Mesenchymal stem cell (in vitro differentiated cells and primary cell): ENCODE measurements at regions not wholly inside any gene's neighbourhood (a gene's known extent, or its start where the extent isn't known, plus 50 kb on each side); places are given as distances from the start of the nearest gene placed in this dataset.

Experiments used
- DNase-seq: peaks from one replicate; pipeline ENCODE4 v3.0.0-alpha.2; 2013
- H2AFZ ChIP-seq: one replicate; pipeline ENCODE4 v1.6.1; 2013; ENCODE audit warnings: low read depth, mild to moderate bottlenecking, control low read depth, inconsistent platforms, low read length, moderate library complexity
- H2AK5ac ChIP-seq: 2 replicates; pipeline ENCODE4 v1.6.1; 2013; ENCODE audit warnings: low read length, moderate library complexity, mild to moderate bottlenecking, inconsistent platforms; ENCODE audit not compliant: severe bottlenecking
- H2BK120ac ChIP-seq: one replicate; pipeline ENCODE4 v1.6.1; 2013; ENCODE audit warnings: low read depth, mild to moderate bottlenecking, inconsistent platforms, low read length, moderate library complexity
- H2BK12ac ChIP-seq, 2 experiments: one replicate each; pipeline ENCODE4 v1.6.1; 2013; ENCODE audit warnings: inconsistent platforms in 2 of 2, low read length in 2 of 2, mild to moderate bottlenecking in 2 of 2, moderate library complexity in 2 of 2, control low read depth in 1 of 2
- H2BK15ac ChIP-seq: one replicate; pipeline ENCODE4 v1.6.1; 2013; ENCODE audit warnings: mild to moderate bottlenecking, low read depth, inconsistent platforms; ENCODE audit not compliant: poor library complexity, severe bottlenecking
- H2BK5ac ChIP-seq: 2 replicates; pipeline ENCODE4 v1.6.1; 2013; ENCODE audit warnings: low read depth, mild to moderate bottlenecking, low read length, control low read depth, inconsistent platforms; ENCODE audit not compliant: poor library complexity, severe bottlenecking
- H3K14ac ChIP-seq, 2 experiments: one replicate each; pipeline ENCODE4 v1.6.1; 2013; ENCODE audit warnings: inconsistent platforms in 2 of 2, low read length in 2 of 2, control low read depth in 1 of 2, mild to moderate bottlenecking in 1 of 2, moderate library complexity in 1 of 2
- H3K18ac ChIP-seq, 2 experiments: one replicate each; pipeline ENCODE4 v1.6.1; 2013; ENCODE audit warnings: inconsistent platforms in 2 of 2, low read length in 2 of 2, control low read depth in 1 of 2, low read depth in 1 of 2, mild to moderate bottlenecking in 1 of 2
- H3K23ac ChIP-seq, 2 experiments: one replicate each; pipeline ENCODE4 v1.6.1; 2013; ENCODE audit warnings: inconsistent platforms in 2 of 2, low read length in 2 of 2, mild to moderate bottlenecking in 2 of 2, moderate library complexity in 2 of 2, control low read depth in 1 of 2
- H3K27ac ChIP-seq: 2 replicates; pipeline ENCODE4 v1.5.1; 2013; ENCODE audit warnings: mild to moderate bottlenecking, moderate library complexity, low read length, control low read depth, inconsistent platforms; ENCODE audit not compliant: poor library complexity, severe bottlenecking
- H3K27me3 ChIP-seq, 2 experiments: 2 replicates each; pipeline versions ENCODE4 v1.6.1 to v1.7.0; 2013; ENCODE audit warnings: low read length in 2 of 2, mild to moderate bottlenecking in 2 of 2, moderate library complexity in 2 of 2, control low read depth in 1 of 2, inconsistent platforms in 1 of 2; ENCODE audit not compliant: control insufficient read depth in 1 of 2, insufficient read depth in 1 of 2
- H3K36me3 ChIP-seq, 2 experiments: 2 replicates each; pipeline versions ENCODE4 v1.6.1 to v1.7.0; 2013; ENCODE audit warnings: low read length in 2 of 2, control low read depth in 1 of 2, inconsistent platforms in 1 of 2, low read depth in 1 of 2, mild to moderate bottlenecking in 1 of 2; ENCODE audit not compliant: insufficient read depth in 2 of 2, control insufficient read depth in 1 of 2
- H3K4ac ChIP-seq, 2 experiments: one replicate each; pipeline ENCODE4 v1.6.1; 2013; ENCODE audit warnings: inconsistent platforms in 2 of 2, low read length in 2 of 2, mild to moderate bottlenecking in 2 of 2, moderate library complexity in 2 of 2, control low read depth in 1 of 2, low read depth in 1 of 2
- H3K4me1 ChIP-seq: 2 replicates; pipeline ENCODE4 v1.6.1; 2013; ENCODE audit warnings: low read depth, low read length, control low read depth; ENCODE audit not compliant: control insufficient read depth, insufficient read depth
- H3K4me2 ChIP-seq: 2 replicates; pipeline ENCODE4 v1.6.1; 2013; ENCODE audit warnings: low read length, mild to moderate bottlenecking, inconsistent platforms; ENCODE audit not compliant: poor library complexity, severe bottlenecking
- H3K4me3 ChIP-seq, 2 experiments: 2 replicates each; pipeline versions ENCODE4 v1.5.1 to v1.7.0; 2013; ENCODE audit warnings: low read length in 2 of 2, mild to moderate bottlenecking in 2 of 2, control low read depth in 1 of 2, low read depth in 1 of 2; ENCODE audit not compliant: insufficient read depth in 1 of 2
- H3K79me1 ChIP-seq: replicated peaks from 2 replicates; pipeline ENCODE4 v1.6.1; 2013; ENCODE audit warnings: mild to moderate bottlenecking, control low read depth, low read length, inconsistent platforms; ENCODE audit not compliant: poor library complexity, severe bottlenecking
- H3K9ac ChIP-seq: 2 replicates; pipeline ENCODE4 v1.7.0; 2013; ENCODE audit warnings: mild to moderate bottlenecking, low read length, moderate library complexity
- H3K9me3 ChIP-seq: 2 replicates; pipeline ENCODE4 v1.7.0; 2013; ENCODE audit warnings: mild to moderate bottlenecking, low read length; ENCODE audit not compliant: control insufficient read depth
- H4K8ac ChIP-seq: one replicate; pipeline ENCODE4 v1.6.1; 2013; ENCODE audit warnings: inconsistent platforms, mild to moderate bottlenecking, low read length, moderate library complexity
- H4K91ac ChIP-seq: one replicate; pipeline ENCODE4 v1.6.1; 2013; ENCODE audit warnings: mild to moderate bottlenecking, low read length, inconsistent platforms
- WGBS: methylation state at CpG from one replicate; pipeline ENCODE4 v1.1.7; 2013; ENCODE audit warnings: mixed read lengths; 5-methylcytosine and 5-hydroxymethylcytosine counted together

DNA sequence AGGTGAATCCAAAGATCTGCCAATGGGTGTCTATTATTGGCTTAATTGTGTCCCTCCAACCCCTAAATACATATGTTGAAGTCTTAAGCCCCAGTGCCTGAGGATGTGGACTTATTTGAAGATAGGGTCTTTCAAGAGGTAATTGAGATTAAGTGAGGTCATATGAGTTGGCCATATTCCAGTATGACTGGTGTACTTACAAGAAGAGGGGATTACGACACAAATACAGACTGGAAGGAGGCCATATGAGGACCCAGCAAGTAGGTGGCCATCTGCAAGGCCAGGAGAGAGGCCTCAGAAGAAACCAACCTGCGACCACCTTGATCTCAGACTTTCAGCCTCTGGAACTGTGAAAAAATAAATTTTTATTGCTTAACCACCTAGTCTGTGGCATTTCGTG lies 121.1 kb upstream of the FN1 start:
- H3K4me1 ChIP-seq, result no peaks in the 10 kb centered on the region
- no peaks in the 10 kb centered on the region for H3K79me1 ChIP-seq
- H3K18ac ChIP-seq, result no peak overlapping the region
- H3K9ac ChIP-seq, result no peak overlapping the region
- no peak overlapping the region for H2BK12ac ChIP-seq
- H2AK5ac ChIP-seq, result no peak overlapping the region
- no peak overlapping the region for H3K4me3 ChIP-seq
- no peaks in the 10 kb centered on the region for H3K27me3 ChIP-seq
- peak; percentile 33 for DNase-seq
- H2BK5ac ChIP-seq, result no peak overlapping the region
- H2BK15ac ChIP-seq, result no peak overlapping the region
- no peak overlapping the region for H4K91ac ChIP-seq
- no peak overlapping the region for H3K4me2 ChIP-seq
- no peak overlapping the region for H2AFZ ChIP-seq
- WGBS, result 94% methylated on average over 3 of the region's 3 CpGs
- H3K14ac ChIP-seq, result no peak overlapping the region
- no peaks in the 10 kb centered on the region for H3K36me3 ChIP-seq
- no peaks in the 10 kb centered on the region for H3K9me3 ChIP-seq
- H4K8ac ChIP-seq, result no peak overlapping the region
- no peak overlapping the region for H3K4ac ChIP-seq
- H3K23ac ChIP-seq, result no peak overlapping the region
- H2BK120ac ChIP-seq, result no peak overlapping the region
- H3K27ac ChIP-seq, result no peak overlapping the region

DNA sequence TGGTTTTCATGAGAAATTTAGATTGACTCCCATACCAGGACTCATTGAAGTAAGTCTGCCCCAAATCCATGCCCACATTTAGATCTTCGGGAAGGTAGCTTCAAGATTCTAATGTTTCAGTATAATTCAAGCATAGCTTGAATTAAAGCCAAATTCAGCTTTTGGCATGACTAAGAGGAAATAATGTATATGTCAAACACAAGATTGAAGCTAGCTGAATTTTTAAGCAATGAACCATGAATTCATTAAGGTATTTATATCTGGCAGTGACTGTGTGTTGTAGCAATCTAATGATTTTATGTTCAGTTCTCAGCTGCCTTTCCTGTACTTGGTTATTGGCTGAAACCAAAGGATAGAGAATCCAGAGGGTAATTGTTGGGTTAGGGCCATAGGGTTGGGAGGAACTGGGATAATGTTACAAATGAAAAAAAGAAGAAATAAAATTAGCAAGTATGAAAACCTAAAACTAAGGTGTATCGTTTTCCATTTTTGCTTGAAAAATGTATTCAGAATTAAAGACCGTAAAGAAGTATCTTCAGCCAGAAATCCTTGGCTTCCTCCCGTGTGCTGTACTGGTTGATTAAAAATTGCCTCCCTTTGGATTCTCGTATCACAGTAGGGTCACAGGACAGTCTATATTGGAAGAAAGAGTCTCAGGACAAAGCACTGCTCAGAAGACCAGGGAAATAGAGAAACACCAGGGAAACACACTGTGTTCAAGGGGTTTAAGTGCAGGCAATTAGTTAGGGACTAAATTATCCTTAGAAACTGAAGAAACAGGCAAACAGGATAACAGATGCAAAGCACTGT lies 119.0 kb upstream of the FN1 start:
- no peak overlapping the region for H3K27ac ChIP-seq
- no peaks in the 10 kb centered on the region for H3K4me1 ChIP-seq
- no peak overlapping the region for H4K8ac ChIP-seq
- H3K79me1 ChIP-seq, result no peaks in the 10 kb centered on the region
- no peak overlapping the region for H3K4me3 ChIP-seq
- no peak for DNase-seq
- H2BK5ac ChIP-seq, result no peak overlapping the region
- H3K9ac ChIP-seq, result no peak overlapping the region
- H2BK12ac ChIP-seq, result no peak overlapping the region
- no peak overlapping the region for H4K91ac ChIP-seq
- H3K4ac ChIP-seq, result no peak overlapping the region
- no peak overlapping the region for H2BK120ac ChIP-seq
- no peak overlapping the region for H3K4me2 ChIP-seq
- H2AK5ac ChIP-seq, result no peak overlapping the region
- H3K9me3 ChIP-seq, result no peaks in the 10 kb centered on the region
- H2AFZ ChIP-seq, result no peak overlapping the region
- H3K23ac ChIP-seq, result no peak overlapping the region
- WGBS, result 63% methylated on average over 4 of the region's 5 CpGs
- no peaks in the 10 kb centered on the region for H3K27me3 ChIP-seq
- H2BK15ac ChIP-seq, result no peak overlapping the region
- H3K14ac ChIP-seq, result no peak overlapping the region
- H3K36me3 ChIP-seq, result no peaks in the 10 kb centered on the region
- H3K18ac ChIP-seq, result no peak overlapping the region

DNA sequence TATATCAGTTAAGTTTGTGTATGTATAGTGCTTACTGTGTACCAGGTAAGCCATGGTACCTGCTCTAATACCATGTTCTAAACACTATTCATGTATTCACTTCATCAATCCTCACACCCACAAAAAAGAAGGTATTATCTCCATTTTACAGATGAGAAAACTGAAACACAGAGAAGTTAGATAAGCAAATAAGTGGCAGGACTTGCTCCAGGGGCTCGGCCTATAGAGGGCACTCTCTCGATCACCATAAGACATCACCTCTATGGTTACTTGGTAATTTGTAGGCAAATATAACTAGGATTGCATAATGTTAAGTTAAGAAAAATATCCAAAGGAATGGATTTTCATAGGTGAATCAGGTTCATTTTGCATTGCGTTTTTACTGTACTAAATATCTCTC lies 118.1 kb upstream of the FN1 start:
- H4K91ac ChIP-seq, result no peak overlapping the region
- H3K27me3 ChIP-seq, result no peaks in the 10 kb centered on the region
- no peak overlapping the region for H2BK5ac ChIP-seq
- no peak overlapping the region for H3K4me2 ChIP-seq
- H3K27ac ChIP-seq, result no peak overlapping the region
- no peak overlapping the region for H2AFZ ChIP-seq
- H3K4me1 ChIP-seq, result no peaks in the 10 kb centered on the region
- DNase-seq, result no peak
- no peak overlapping the region for H2BK120ac ChIP-seq
- H3K18ac ChIP-seq, result no peak overlapping the region
- no peaks in the 10 kb centered on the region for H3K79me1 ChIP-seq
- no peak overlapping the region for H3K4me3 ChIP-seq
- no peak overlapping the region for H2BK15ac ChIP-seq
- 100% methylated on average over 1 of the region's 3 CpGs for WGBS
- no peak overlapping the region for H4K8ac ChIP-seq
- no peak overlapping the region for H3K9ac ChIP-seq
- H3K4ac ChIP-seq, result no peak overlapping the region
- no peak overlapping the region for H3K14ac ChIP-seq
- H3K9me3 ChIP-seq, result no peaks in the 10 kb centered on the region
- no peaks in the 10 kb centered on the region for H3K36me3 ChIP-seq
- H2AK5ac ChIP-seq, result no peak overlapping the region
- H2BK12ac ChIP-seq, result no peak overlapping the region
- H3K23ac ChIP-seq, result no peak overlapping the region

DNA sequence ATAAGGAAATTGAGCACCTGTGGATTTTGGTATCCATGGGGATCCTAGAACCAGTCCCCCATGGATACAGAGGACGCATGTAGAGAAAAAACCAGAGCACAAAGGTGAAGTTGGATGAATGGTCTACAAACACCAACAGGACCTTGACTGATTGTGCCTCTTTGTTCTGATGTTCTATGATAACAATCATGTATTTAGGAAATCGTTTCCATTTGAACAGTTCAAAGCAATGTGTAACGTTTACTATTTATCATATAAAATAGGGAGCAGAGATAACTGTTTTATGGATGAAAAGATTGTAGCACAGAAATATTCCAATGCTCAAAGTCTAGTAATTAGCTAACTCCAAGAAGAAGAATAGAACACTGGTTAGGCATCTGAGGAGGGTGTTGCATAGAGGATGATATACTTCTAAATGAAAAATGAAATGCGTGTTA lies 116.3 kb upstream of the FN1 start:
- no peaks in the 10 kb centered on the region for H3K79me1 ChIP-seq
- H3K14ac ChIP-seq, result no peak overlapping the region
- no peak overlapping the region for H2BK5ac ChIP-seq
- H4K91ac ChIP-seq, result no peak overlapping the region
- no peaks in the 10 kb centered on the region for H3K36me3 ChIP-seq
- H3K27ac ChIP-seq, result no peak overlapping the region
- H3K4me1 ChIP-seq, result no peaks in the 10 kb centered on the region
- no peak for DNase-seq
- no peaks in the 10 kb centered on the region for H3K27me3 ChIP-seq
- H3K4me2 ChIP-seq, result no peak overlapping the region
- H2AK5ac ChIP-seq, result no peak overlapping the region
- no peak overlapping the region for H3K4me3 ChIP-seq
- no peak overlapping the region for H2BK120ac ChIP-seq
- H4K8ac ChIP-seq, result no peak overlapping the region
- WGBS, result 93% methylated on average over 2 of the region's 4 CpGs
- no peak overlapping the region for H2BK15ac ChIP-seq
- H3K9me3 ChIP-seq, result no peaks in the 10 kb centered on the region
- H3K18ac ChIP-seq, result no peak overlapping the region
- H3K4ac ChIP-seq, result no peak overlapping the region
- H3K23ac ChIP-seq, result no peak overlapping the region
- no peak overlapping the region for H3K9ac ChIP-seq
- H2AFZ ChIP-seq, result no peak overlapping the region
- no peak overlapping the region for H2BK12ac ChIP-seq
